GM18507 (cell line): ENCODE measurements at regions not wholly inside any gene's neighbourhood (a gene's known extent, or its start where the extent isn't known, plus 50 kb on each side); places are given as distances from the start of the nearest gene placed in this dataset.
"Not testable (repeated sequence)": the region's sequence is repeated elsewhere in the genome, so short reads cannot be mapped to it uniquely, and the experiment has no call there.

ENCODE experiments used
- DNase-seq: peaks from one replicate; pipeline ENCODE4 v3.0.0; 2011; ENCODE audit warnings: low read depth; ENCODE audit not compliant: insufficient read length; ENCODE audit errors: extremely low spot score
- FAIRE-seq: peaks from 2 replicates; lab custom pipeline; 2011; peaks lifted over from hg19 to GRCh38; lab: Jason Lieb, UNC

GRCh38 chr4:13998850-13999445 is 371.4 kb upstream of the BOD1L1 start:
- FAIRE-seq (no peak), DNase-seq (no peak)

- FAIRE-seq (no peak), DNase-seq (no peak)
Measured at GRCh38 chr4:14000091-14000814, 372.7 kb upstream of the BOD1L1 start.

- not testable (repeated sequence) for DNase-seq, FAIRE-seq
Measured at GRCh38 chr4:14002331-14002730, 374.8 kb upstream of the BOD1L1 start.

- DNase-seq (no peak), FAIRE-seq (no peak)
Measured at GRCh38 chr4:14008494-14008893, 381.0 kb upstream of the BOD1L1 start.

- no peak for DNase-seq
- FAIRE-seq = no peak
Measured at GRCh38 chr4:14018191-14018853, 390.8 kb upstream of the BOD1L1 start.

- FAIRE-seq = no peak
- no peak for DNase-seq
Measured at GRCh38 chr4:14022456-14022855, 394.9 kb upstream of the BOD1L1 start.

GRCh38 chr4:14023036-14023435 is 395.5 kb upstream of the BOD1L1 start:
- FAIRE-seq = no peak
- no peak for DNase-seq

GRCh38 chr4:14023896-14024295 is 396.4 kb upstream of the BOD1L1 start:
- FAIRE-seq = no peak
- no peak for DNase-seq

GRCh38 chr4:14025111-14025510 is 397.6 kb upstream of the BOD1L1 start:
- no peak for DNase-seq
- FAIRE-seq = no peak

- DNase-seq (no peak), FAIRE-seq (no peak)
Measured at GRCh38 chr4:14025891-14026290, 398.4 kb upstream of the BOD1L1 start.

- FAIRE-seq = no peak
- DNase-seq = no peak
Measured at GRCh38 chr4:14028862-14029261, 401.3 kb upstream of the BOD1L1 start.

- DNase-seq (no peak), FAIRE-seq (no peak)
Measured at GRCh38 chr4:14035076-14035475, 407.6 kb upstream of the BOD1L1 start.

GRCh38 chr4:14043203-14043602 is 415.7 kb upstream of the BOD1L1 start:
- no peak for DNase-seq
- FAIRE-seq = no peak

- FAIRE-seq (no peak), DNase-seq (no peak)
Measured at GRCh38 chr4:14046642-14047041, 419.1 kb upstream of the BOD1L1 start.

GRCh38 chr4:14047840-14048239 is 420.3 kb upstream of the BOD1L1 start:
- no peak for DNase-seq
- FAIRE-seq = no peak

- FAIRE-seq (no peak), DNase-seq (no peak)
Measured at GRCh38 chr4:14049946-14050345, 422.4 kb upstream of the BOD1L1 start.

GRCh38 chr4:14053291-14053690 is 425.8 kb upstream of the BOD1L1 start:
- FAIRE-seq (no peak), DNase-seq (no peak)

- no peak for FAIRE-seq
- no peak for DNase-seq
Measured at GRCh38 chr4:14054391-14054790, 426.9 kb upstream of the BOD1L1 start.

- FAIRE-seq (no peak), DNase-seq (no peak)
Measured at GRCh38 chr4:14059006-14059405, 431.5 kb upstream of the BOD1L1 start.

- DNase-seq (no peak), FAIRE-seq (no peak)
Measured at GRCh38 chr4:14064984-14065383, 437.5 kb upstream of the BOD1L1 start.

- DNase-seq = no peak
- no peak for FAIRE-seq
Measured at GRCh38 chr4:14065406-14065805, 437.9 kb upstream of the BOD1L1 start.
